T-cell (primary cell): ENCODE measurements at regions not wholly inside any gene's neighbourhood (a gene's known extent, or its start where the extent isn't known, plus 50 kb on each side); places are given as distances from the start of the nearest gene placed in this dataset.

Source experiments
- ATAC-seq, 4 experiments: fragments of 200-7000 bp in 3 of 4; fragments of 150-1000 bp in 1 of 4; cut with Tn5 transposase; replicated peaks in 1 of 4; 1 replicate in 3 of 4; 2 replicates in 1 of 4; pipeline ENCODE4 v1.10.0; 2021; ENCODE audit warnings: moderate library complexity in 3 of 4, mild to moderate bottlenecking in 2 of 4, moderate number of reproducible peaks in 1 of 4
- CTCF ChIA-PET, 2 donors: fragments of 300-600 bp; sonication (Branson Sonifier 250); formaldehyde crosslinking; loops; one replicate each; lab custom pipeline; 2022; ENCODE audit warnings: antibody characterized with exemption in 2 of 2; lab: Charles Lee
- POLR2A ChIA-PET, 2 donors: fragments of 300-600 bp; sonication (Branson Sonifier 250); formaldehyde crosslinking; loops; one replicate each; lab custom pipeline; 2022; ENCODE audit warnings: antibody characterized with exemption in 2 of 2; lab: Charles Lee
- DNase-seq, 35 experiments: peaks; one replicate each; pipeline versions ENCODE4 v3.0.0 to v3.0.0-alpha.2; 2013 to 2023
- H3K27ac ChIP-seq: one replicate; pipeline ENCODE4 v1.5.1; 2013; ENCODE audit warnings: low read length
- H3K27me3 ChIP-seq, 2 experiments: replicated peaks in 1 of 2; 1 replicate in 1 of 2; 2 replicates in 1 of 2; pipeline versions ENCODE4 v1.6.1 to v1.7.0; 2013; ENCODE audit warnings: low read length in 1 of 2, mixed read lengths in 1 of 2; ENCODE audit not compliant: control insufficient read depth in 2 of 2, insufficient read depth in 2 of 2; ENCODE audit errors: extremely low read depth in 1 of 2
- H3K36me3 ChIP-seq, 2 donors: 1 replicate in 1 of 2; 2 replicates in 1 of 2; pipeline versions ENCODE4 v1.6.1 to v1.7.0; 2013; ENCODE audit warnings: low read length in 1 of 2; ENCODE audit not compliant: control insufficient read depth in 2 of 2, insufficient read depth in 1 of 2; ENCODE audit errors: extremely low read depth in 1 of 2
- H3K4me1 ChIP-seq, 2 experiments: 1 replicate in 1 of 2; 2 replicates in 1 of 2; pipeline versions ENCODE4 v1.6.1 to v1.7.0; 2013; ENCODE audit warnings: low read length in 2 of 2, mixed read lengths in 1 of 2; ENCODE audit not compliant: insufficient read depth in 2 of 2, control insufficient read depth in 1 of 2; ENCODE audit errors: extremely low read depth in 1 of 2
- H3K4me3 ChIP-seq, 2 donors: 1 replicate in 1 of 2; 2 replicates in 1 of 2; pipeline versions ENCODE4 v1.5.1 to v1.7.0; 2013; ENCODE audit warnings: mild to moderate bottlenecking in 2 of 2, low read length in 1 of 2, moderate library complexity in 1 of 2; ENCODE audit not compliant: control insufficient read depth in 1 of 2; ENCODE audit errors: extremely low read depth in 1 of 2
- H3K9me3 ChIP-seq: 2 replicates; pipeline ENCODE4 v1.7.0; 2013
- H3K27ac Mint-ChIP-seq, 2 donors: one replicate each; pipeline ENCODE4 v1.8.0; 2020 to 2021; ENCODE audit warnings: mild to moderate bottlenecking in 2 of 2, mixed read lengths in 2 of 2
- H3K27me3 Mint-ChIP-seq, 2 donors: one replicate each; pipeline ENCODE4 v1.8.0; 2021 to 2022; ENCODE audit warnings: mixed read lengths in 2 of 2
- H3K36me3 Mint-ChIP-seq: one replicate; pipeline ENCODE4 v1.8.0; 2021; ENCODE audit warnings: mixed read lengths
- H3K4me1 Mint-ChIP-seq, 3 donors: one replicate each; pipeline ENCODE4 v1.8.0; 2020 to 2022; ENCODE audit warnings: mixed read lengths in 3 of 3, mild to moderate bottlenecking in 1 of 3
- H3K4me3 Mint-ChIP-seq, 3 donors: one replicate each; pipeline ENCODE4 v1.8.0; 2020 to 2022; ENCODE audit warnings: mild to moderate bottlenecking in 3 of 3, mixed read lengths in 3 of 3, moderate library complexity in 3 of 3
- H3K9me3 Mint-ChIP-seq, 3 donors: one replicate each; pipeline ENCODE4 v1.8.0; 2020 to 2022; ENCODE audit warnings: mixed read lengths in 3 of 3
- WGBS: methylation state at CpG from one replicate; pipeline ENCODE4 v1.1.5; 2013; ENCODE audit warnings: missing lambda C conversion rate; ENCODE audit not compliant: insufficient coverage; 5-methylcytosine and 5-hydroxymethylcytosine counted together

GRCh38 chr5:136686192-136686872 lies 321.0 kb upstream of the TRPC7 start:
- H3K9me3 ChIP-seq = no peaks in the 10 kb centered on the region
- Mint-ChIP-seq H3K27ac (no peak overlapping the region), H3K36me3 (no peaks in the 10 kb centered on the region), H3K27me3 (no peaks in the 10 kb centered on the region), H3K4me3 (no peak overlapping the region), H3K9me3 (peaks cover 21 to 55% (median 28%) of the 10 kb centered on the region in 3 donors), H3K4me1 (no peaks in the 10 kb centered on the region)
- H3K4me1 ChIP-seq = no peaks in the 10 kb centered on the region
- ChIA-PET CTCF (no interaction called here), POLR2A (no interaction called here)
- no CpG with 5 or more reads among the region's 1 CpG for WGBS
- H3K27me3 ChIP-seq = no peaks in the 10 kb centered on the region
- DNase-seq = no peak
- H3K27ac ChIP-seq = no peak overlapping the region
- ATAC-seq = no peak
- H3K4me3 ChIP-seq = no peak overlapping the region
- no peaks in the 10 kb centered on the region for H3K36me3 ChIP-seq

- H3K27me3 ChIP-seq = no peaks in the 10 kb centered on the region
- H3K36me3 Mint-ChIP-seq = no peaks in the 10 kb centered on the region
- no peak for ATAC-seq
- ChIA-PET POLR2A (no interaction called here), CTCF (no interaction called here)
- no peaks in the 10 kb centered on the region for H3K9me3 ChIP-seq
- H3K4me3 Mint-ChIP-seq = no peak overlapping the region
- DNase-seq = no peak
- WGBS = no CpG with 5 or more reads among the region's 1 CpG
- H3K27me3 Mint-ChIP-seq = no peaks in the 10 kb centered on the region
- no peaks in the 10 kb centered on the region for H3K36me3 ChIP-seq
- H3K4me1 ChIP-seq = no peaks in the 10 kb centered on the region
- peaks cover 14 to 38% (median 15%) of the 10 kb centered on the region in 3 donors for H3K9me3 Mint-ChIP-seq
- no peaks in the 10 kb centered on the region for H3K4me1 Mint-ChIP-seq
- H3K27ac ChIP-seq = no peak overlapping the region
- no peak overlapping the region for H3K4me3 ChIP-seq
- H3K27ac Mint-ChIP-seq = no peak overlapping the region
Observed at GRCh38 chr5:136682986-136683385, 317.6 kb upstream of the TRPC7 start.

- ATAC-seq (no peak), DNase-seq (no peak)
- H3K36me3 ChIP-seq = no peaks in the 10 kb centered on the region
- Mint-ChIP-seq H3K9me3 (peaks cover 1 to 18% (median 5%) of the 10 kb centered on the region in 3 donors), H3K36me3 (no peaks in the 10 kb centered on the region), H3K4me1 (no peaks in the 10 kb centered on the region), H3K4me3 (no peak overlapping the region), H3K27me3 (no peaks in the 10 kb centered on the region), H3K27ac (no peak overlapping the region)
- no peaks in the 10 kb centered on the region for H3K4me1 ChIP-seq
- H3K27ac ChIP-seq = no peak overlapping the region
- POLR2A ChIA-PET = no interaction called here
- no CpG with 5 or more reads among the region's 9 CpGs for WGBS
- no peak overlapping the region for H3K4me3 ChIP-seq
- no peaks in the 10 kb centered on the region for H3K9me3 ChIP-seq
- CTCF ChIA-PET = no interaction called here
- no peaks in the 10 kb centered on the region for H3K27me3 ChIP-seq
Observed at GRCh38 chr5:136679233-136679632, 313.9 kb upstream of the TRPC7 start.

- no peak overlapping the region for H3K4me3 Mint-ChIP-seq
- Histone ChIP-seq H3K9me3 (no peaks in the 10 kb centered on the region), H3K27ac (no peak overlapping the region), H3K27me3 (no peaks in the 10 kb centered on the region), H3K4me1 (no peaks in the 10 kb centered on the region), H3K36me3 (no peaks in the 10 kb centered on the region), H3K4me3 (no peak overlapping the region)
- H3K27me3 Mint-ChIP-seq = no peaks in the 10 kb centered on the region
- no CpG with 5 or more reads among the region's 3 CpGs for WGBS
- peaks cover 3 to 14% (median 12%) of the 10 kb centered on the region in 3 donors for H3K9me3 Mint-ChIP-seq
- no peaks in the 10 kb centered on the region for H3K4me1 Mint-ChIP-seq
- ATAC-seq = no peak
- H3K36me3 Mint-ChIP-seq = no peaks in the 10 kb centered on the region
- no peak overlapping the region for H3K27ac Mint-ChIP-seq
- CTCF ChIA-PET = no interaction called here
- no peak for DNase-seq
- POLR2A ChIA-PET = no interaction called here
Observed at GRCh38 chr5:136677217-136677616, 311.9 kb upstream of the TRPC7 start.

GRCh38 chr5:136676685-136677084 lies 311.3 kb upstream of the TRPC7 start:
- no peaks in the 10 kb centered on the region for H3K36me3 Mint-ChIP-seq
- no peaks in the 10 kb centered on the region for H3K27me3 ChIP-seq
- ChIA-PET CTCF (no interaction called here), POLR2A (no interaction called here)
- ATAC-seq (no peak), DNase-seq (no peak)
- no peaks in the 10 kb centered on the region for H3K4me1 ChIP-seq
- H3K4me3 ChIP-seq = no peak overlapping the region
- no peak overlapping the region for H3K27ac Mint-ChIP-seq
- H3K4me3 Mint-ChIP-seq = no peak overlapping the region
- H3K36me3 ChIP-seq = no peaks in the 10 kb centered on the region
- no peaks in the 10 kb centered on the region for H3K9me3 ChIP-seq
- H3K27me3 Mint-ChIP-seq = no peaks in the 10 kb centered on the region
- no peaks in the 10 kb centered on the region for H3K4me1 Mint-ChIP-seq
- no peak overlapping the region for H3K27ac ChIP-seq
- H3K9me3 Mint-ChIP-seq = peaks cover 3 to 14% (median 12%) of the 10 kb centered on the region in 3 donors
- WGBS = 70% methylated on average over 3 of the region's 3 CpGs

GRCh38 chr5:136675769-136676168 lies 310.4 kb upstream of the TRPC7 start:
- Histone ChIP-seq H3K4me1 (no peaks in the 10 kb centered on the region), H3K36me3 (no peaks in the 10 kb centered on the region), H3K27me3 (no peaks in the 10 kb centered on the region), H3K27ac (no peak overlapping the region), H3K4me3 (no peak overlapping the region), H3K9me3 (no peaks in the 10 kb centered on the region)
- no peaks in the 10 kb centered on the region for H3K27me3 Mint-ChIP-seq
- POLR2A ChIA-PET = no interaction called here
- H3K36me3 Mint-ChIP-seq = no peaks in the 10 kb centered on the region
- DNase-seq (no peak), ATAC-seq (no peak)
- no peak overlapping the region for H3K27ac Mint-ChIP-seq
- H3K9me3 Mint-ChIP-seq = peaks cover 3 to 12% (median 6%) of the 10 kb centered on the region in 3 donors
- no peaks in the 10 kb centered on the region for H3K4me1 Mint-ChIP-seq
- H3K4me3 Mint-ChIP-seq = no peak overlapping the region
- CTCF ChIA-PET = no interaction called here

- H3K27ac ChIP-seq = no peak overlapping the region
- CTCF ChIA-PET = no interaction called here
Observed at GRCh38 chr5:136674178-136674577, 308.8 kb upstream of the TRPC7 start.

More at GRCh38 chr5:136674178-136674577, 308.8 kb upstream of the TRPC7 start:
- no CpG with 5 or more reads among the region's 4 CpGs for WGBS
- Mint-ChIP-seq H3K4me1 (no peaks in the 10 kb centered on the region), H3K27me3 (no peaks in the 10 kb centered on the region), H3K27ac (no peak overlapping the region), H3K36me3 (no peaks in the 10 kb centered on the region), H3K4me3 (no peak overlapping the region), H3K9me3 (peaks cover 0 to 12% (median 3%) of the 10 kb centered on the region in 3 donors)
- DNase-seq = no peak
- no peak for ATAC-seq
- H3K4me3 ChIP-seq = no peak overlapping the region
- H3K36me3 ChIP-seq = no peaks in the 10 kb centered on the region
- POLR2A ChIA-PET = no interaction called here
- no peaks in the 10 kb centered on the region for H3K9me3 ChIP-seq
- H3K27me3 ChIP-seq = no peaks in the 10 kb centered on the region
- no peaks in the 10 kb centered on the region for H3K4me1 ChIP-seq
